ENCODE measurements at regions not wholly inside any gene's neighbourhood (a gene's known extent, or its start where the extent isn't known, plus 50 kb on each side); places are given as distances from the start of the nearest gene placed in this dataset.

GRCh38 chr16:86145669-86146068 is 246.7 kb downstream of the IRF8 start:
- intact Hi-C loops (cut with micrococcal nuclease) (no loop called here), dilution Hi-C loops (cut with MboI; ENCODE audit: extremely low pct_ligation_motif_present, low sequenced_read_pairs) (no loop called here)
- DNase-seq (ENCODE audit: low read depth, low spot score) (no peak), FAIRE-seq (no peak)
- TF ChIP-seq EZH2 (IDR thresholded peaks at IDR 0.05; ENCODE audit: borderline replicate concordance, low read depth, low read length, severe bottlenecking) = no peak
- TF ChIP-seq MAX (IDR thresholded peaks at IDR 0.05; ENCODE audit: insufficient read depth, insufficient read length) = no peak
- no peak for TF ChIP-seq GATA2 (IDR thresholded peaks at IDR 0.05; ENCODE audit: insufficient read depth, insufficient read length, low read depth, low read length)
- no peak for TF ChIP-seq POLR2AphosphoS5 (IDR thresholded peaks at IDR 0.05; ENCODE audit: insufficient read depth, low read depth, low read length)
- no peak for TF ChIP-seq JUN (IDR thresholded peaks at IDR 0.05; ENCODE audit: borderline replicate concordance, insufficient read depth, insufficient read length, low read depth)
- TF ChIP-seq FOS (IDR thresholded peaks at IDR 0.05; ENCODE audit: borderline replicate concordance, insufficient read depth, low read length) = no peak
- TF ChIP-seq CTCF (IDR thresholded peaks at IDR 0.05; ENCODE audit: extremely low read depth in 1 of 2, insufficient read depth in 1 of 2, low read depth in 1 of 2, low read length in 2 of 2) = no peak
- no peak for TF ChIP-seq MYC (IDR thresholded peaks at IDR 0.05; ENCODE audit: low read depth, low read length)
- no peak for TF ChIP-seq POLR2A (IDR thresholded peaks at IDR 0.05; ENCODE audit: low read depth, low read length)
- ChIA-PET CTCF (interaction anchor here (2.3 kb wide), 1 partner anchor 13 kb away, joined by 6 read pairs; no protein-coding TSS in a partner anchor), POLR2A (no interaction called here)
- no peaks in the 10 kb centered on the region for H3K9me3 ChIP-seq (replicated peaks; ENCODE audit: control insufficient read depth, insufficient read depth, low read length)
- H3K27ac ChIP-seq (ENCODE audit: insufficient read depth, low read depth, low read length) = no peak overlapping the region
- H2AFZ ChIP-seq (ENCODE audit: low read depth, low read length) = no peak overlapping the region
- no peaks in the 10 kb centered on the region for H3K4me1 ChIP-seq (ENCODE audit: control insufficient read depth, extremely low read depth, insufficient read depth, low read length)
- BruUV-seq (replicated peaks) = no TSS peak
- H3K4me2 ChIP-seq (ENCODE audit: insufficient read depth, low read length) = no peak overlapping the region
- H3K9ac ChIP-seq (replicated peaks; ENCODE audit: extremely low read depth, insufficient read depth, low read length) = no peak overlapping the region
- no peak overlapping the region for H3K4me3 ChIP-seq (replicated peaks in 1 of 3; ENCODE audit: insufficient read depth in 1 of 3, low read depth in 1 of 3, low read length in 3 of 3)
- no peaks in the 10 kb centered on the region for H3K9me1 ChIP-seq (replicated peaks; ENCODE audit: control insufficient read depth, extremely low read depth, insufficient read depth, low read length)
- H3K27me3 ChIP-seq (ENCODE audit: control insufficient read depth in 2 of 2, insufficient read depth in 2 of 2, low read length in 2 of 2) = peaks cover 4% of the 10 kb centered on the region in 2 experiments
- no peaks in the 10 kb centered on the region for H4K20me1 ChIP-seq (replicated peaks; ENCODE audit: control insufficient read depth, extremely low read depth, insufficient read depth, low read length)
- H3K79me2 ChIP-seq (ENCODE audit: control insufficient read depth, insufficient read depth, low read length) = no peaks in the 10 kb centered on the region
- no peaks in the 10 kb centered on the region for H3K36me3 ChIP-seq (ENCODE audit: control insufficient read depth in 2 of 2, extremely low read depth in 1 of 2, insufficient read depth in 2 of 2, low read length in 2 of 2)

All from endothelial cell of umbilical vein (primary cell).